Fibroblast of lung (primary cell): ENCODE measurements at regions not wholly inside any gene's neighbourhood (a gene's known extent, or its start where the extent isn't known, plus 50 kb on each side); places are given as distances from the start of the nearest gene placed in this dataset.

Experiments used
- DNase-seq, 2 donors: peaks; one replicate each; pipeline versions ENCODE4 v3.0.0 to v3.0.0-alpha.2; 2010; ENCODE audit warnings: low read depth in 2 of 2
- H2AFZ ChIP-seq: 2 replicates; pipeline ENCODE4 v1.5.1; 2012; ENCODE audit warnings: low read length, control low read depth, inconsistent platforms
- H3K27ac ChIP-seq: 2 replicates; pipeline ENCODE4 v1.5.1; 2011; ENCODE audit warnings: low read length, control low read depth; ENCODE audit not compliant: insufficient read depth
- H3K27me3 ChIP-seq: 2 replicates; pipeline ENCODE4 v1.5.1; 2011; ENCODE audit warnings: mild to moderate bottlenecking, low read length; ENCODE audit not compliant: control insufficient read depth, insufficient read depth
- H3K36me3 ChIP-seq: 2 replicates; pipeline ENCODE4 v1.5.1; 2011; ENCODE audit warnings: low read length; ENCODE audit not compliant: control insufficient read depth, insufficient read depth
- H3K4me1 ChIP-seq: 2 replicates; pipeline ENCODE4 v1.5.1; 2011; ENCODE audit warnings: low read length; ENCODE audit not compliant: control insufficient read depth, insufficient read depth; ENCODE audit errors: extremely low read depth
- H3K4me2 ChIP-seq: 2 replicates; pipeline ENCODE4 v1.5.1; 2011; ENCODE audit warnings: low read length, control low read depth; ENCODE audit not compliant: insufficient read depth; ENCODE audit errors: extremely low read depth
- H3K4me3 ChIP-seq, 4 experiments: fragments of 200-600 bp in 1 of 4; sonication (generic) in 1 of 4; replicated peaks in 1 of 4; 2 replicates each; pipeline ENCODE4 v1.5.1; 2011 to 2016; ENCODE audit warnings: low read length in 4 of 4, low read depth in 3 of 4, mild to moderate bottlenecking in 3 of 4, control low read depth in 2 of 4, inconsistent platforms in 1 of 4, mixed read lengths in 1 of 4; ENCODE audit not compliant: insufficient read depth in 1 of 4; ENCODE audit errors: control extremely low read depth in 1 of 4
- H3K79me2 ChIP-seq: 2 replicates; pipeline ENCODE4 v1.5.1; 2012; ENCODE audit warnings: mild to moderate bottlenecking, low read length, inconsistent platforms; ENCODE audit not compliant: control insufficient read depth, insufficient read depth
- H3K9ac ChIP-seq: 2 replicates; pipeline ENCODE4 v1.5.1; 2011; ENCODE audit warnings: mild to moderate bottlenecking, low read length, control low read depth; ENCODE audit not compliant: insufficient read depth
- H3K9me3 ChIP-seq: 2 replicates; pipeline ENCODE4 v1.5.1; 2012; ENCODE audit warnings: low read depth, low read length; ENCODE audit not compliant: control insufficient read depth, insufficient read depth
- H4K20me1 ChIP-seq: 2 replicates; pipeline ENCODE4 v1.5.1; 2011; ENCODE audit warnings: low read length; ENCODE audit not compliant: control insufficient read depth, insufficient read depth; ENCODE audit errors: extremely low read depth
- CTCF ChIP-seq, 2 donors: IDR thresholded peaks in 1 of 2; conservative IDR thresholded peaks in 1 of 2; 1 replicate in 1 of 2; 2 replicates in 1 of 2; pipeline ENCODE4 v1.5.1; 2011 to 2012; ENCODE audit warnings: low read length in 2 of 2, control low read depth in 1 of 2, inconsistent platforms in 1 of 2, low read depth in 1 of 2, mild to moderate bottlenecking in 1 of 2
- EZH2 ChIP-seq: IDR thresholded peaks from 2 replicates; pipeline ENCODE4 v1.5.1; 2012; ENCODE audit warnings: low read length, control low read depth, mild to moderate bottlenecking; ENCODE audit errors: missing control alignments

GRCh38 chr1:59128239-59128736 lies 168.6 kb upstream of the FGGY start:
- Histone ChIP-seq H3K27ac (no peak overlapping the region), H3K4me2 (no peak overlapping the region), H3K4me3 (no peak overlapping the region), H4K20me1 (no peaks in the 10 kb centered on the region), H3K9ac (no peak overlapping the region), H3K36me3 (no peaks in the 10 kb centered on the region), H3K27me3 (no peaks in the 10 kb centered on the region), H2AFZ (no peak overlapping the region), H3K4me1 (peaks cover 6% of the 10 kb centered on the region), H3K79me2 (no peaks in the 10 kb centered on the region), H3K9me3 (no peaks in the 10 kb centered on the region)
- peak in 1 of 2 donors; percentile 86 for DNase-seq
- TF ChIP-seq CTCF (conservative IDR thresholded peaks at IDR 0.05 in 1 of 2, IDR thresholded peaks at IDR 0.05 in 1 of 2; ENCODE audit: low read depth in 1 of 2, low read length in 2 of 2) (no peak), EZH2 (no peak)

GRCh38 chr1:59128784-59129227 lies 168.1 kb upstream of the FGGY start:
- peak in 1 of 2 donors; percentile 95 for DNase-seq

DNA sequence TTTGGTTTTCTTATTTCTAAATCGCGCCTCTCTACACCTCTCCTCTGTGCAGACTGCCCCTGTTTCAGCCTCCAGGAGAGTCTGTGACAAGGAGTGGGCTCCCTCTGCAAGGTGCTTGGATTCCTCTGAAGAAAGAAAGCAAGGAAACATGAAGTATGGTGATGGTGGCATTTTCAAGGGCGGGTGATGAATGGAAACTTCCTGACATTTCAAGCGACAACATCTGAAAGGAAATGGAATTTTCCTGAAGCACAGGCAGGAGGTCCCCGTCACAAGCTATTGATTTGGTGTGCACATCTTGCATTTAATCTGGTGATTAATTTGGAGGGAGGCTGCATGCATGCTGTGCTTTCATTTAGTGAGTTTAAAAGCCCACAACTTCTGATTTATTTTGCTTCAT lies 164.6 kb upstream of the FGGY start:
- H3K36me3 ChIP-seq = no peaks in the 10 kb centered on the region
- H3K9ac ChIP-seq = no peak overlapping the region
- no peaks in the 10 kb centered on the region for H3K9me3 ChIP-seq
- H3K27ac ChIP-seq = no peak overlapping the region
- no peaks in the 10 kb centered on the region for H4K20me1 ChIP-seq
- H3K27me3 ChIP-seq = no peaks in the 10 kb centered on the region
- peaks cover 6% of the 10 kb centered on the region for H3K4me1 ChIP-seq
- H3K4me3 ChIP-seq = no peak overlapping the region
- no peak overlapping the region for H2AFZ ChIP-seq
- H3K4me2 ChIP-seq = no peak overlapping the region
- H3K79me2 ChIP-seq = no peaks in the 10 kb centered on the region
- TF ChIP-seq EZH2 (no peak), CTCF (conservative IDR thresholded peaks at IDR 0.05 in 1 of 2, IDR thresholded peaks at IDR 0.05 in 1 of 2; ENCODE audit: low read depth in 1 of 2, low read length in 2 of 2) (no peak)
- DNase-seq = no peak

More at GRCh38 chr1:59128784-59129227, 168.1 kb upstream of the FGGY start:
- Histone ChIP-seq H3K4me1 (peaks cover 6% of the 10 kb centered on the region), H3K27me3 (no peaks in the 10 kb centered on the region), H3K4me3 (no peak overlapping the region), H4K20me1 (no peaks in the 10 kb centered on the region), H3K4me2 (peak overlapping the region; percentile 33), H3K27ac (no peak overlapping the region), H3K9me3 (no peaks in the 10 kb centered on the region), H3K9ac (no peak overlapping the region), H3K36me3 (no peaks in the 10 kb centered on the region), H2AFZ (no peak overlapping the region), H3K79me2 (no peaks in the 10 kb centered on the region)
- TF ChIP-seq EZH2 (no peak), CTCF (conservative IDR thresholded peaks at IDR 0.05 in 1 of 2, IDR thresholded peaks at IDR 0.05 in 1 of 2; ENCODE audit: low read depth in 1 of 2, low read length in 2 of 2) (no peak)
